Embryonic facial prominence (tissue), 1 donor: ENCODE measurements at regions not wholly inside any gene's neighbourhood (a gene's known extent, or its start where the extent isn't known, plus 50 kb on each side); places are given as distances from the start of the nearest gene placed in this dataset.
"Not testable (repeated sequence)": the region's sequence is repeated elsewhere in the genome, so short reads cannot be mapped to it uniquely, and the experiment has no call there.

ENCODE experiments used
- DNase-seq: peaks from one replicate; pipeline ENCODE4 v3.0.0-alpha.2; 2016; ENCODE audit errors: extremely low spot score

GRCh38 chr9:761793-762560, 79.5 kb upstream of the DMRT1 start:
- DNase-seq: no peak

GRCh38 chr9:763692-764091, 77.8 kb upstream of the DMRT1 start:
- DNase-seq: no peak

DNA sequence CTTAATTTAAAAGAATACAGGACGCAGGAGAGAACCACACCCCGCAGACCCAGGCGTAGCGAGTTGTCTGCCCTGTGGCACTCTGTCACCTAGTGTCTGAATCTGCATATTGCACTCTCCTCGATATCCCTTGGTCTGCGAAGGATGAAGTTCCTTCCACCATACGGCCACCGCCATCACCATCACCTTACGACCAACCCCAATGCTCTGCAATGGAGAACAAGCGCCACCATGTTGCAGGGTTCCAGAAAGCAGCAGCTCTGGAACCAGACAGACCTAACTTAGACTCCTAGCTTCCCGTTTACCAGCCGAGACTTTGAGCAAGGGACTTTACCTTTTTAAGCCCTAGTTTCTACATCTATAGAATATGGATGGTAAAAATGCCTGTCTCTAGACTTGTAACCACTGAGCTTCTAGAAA, 77.4 kb upstream of the DMRT1 start:
- no peak for DNase-seq

- no peak for DNase-seq
Measured at GRCh38 chr9:764986-765385, 76.5 kb upstream of the DMRT1 start.

DNA sequence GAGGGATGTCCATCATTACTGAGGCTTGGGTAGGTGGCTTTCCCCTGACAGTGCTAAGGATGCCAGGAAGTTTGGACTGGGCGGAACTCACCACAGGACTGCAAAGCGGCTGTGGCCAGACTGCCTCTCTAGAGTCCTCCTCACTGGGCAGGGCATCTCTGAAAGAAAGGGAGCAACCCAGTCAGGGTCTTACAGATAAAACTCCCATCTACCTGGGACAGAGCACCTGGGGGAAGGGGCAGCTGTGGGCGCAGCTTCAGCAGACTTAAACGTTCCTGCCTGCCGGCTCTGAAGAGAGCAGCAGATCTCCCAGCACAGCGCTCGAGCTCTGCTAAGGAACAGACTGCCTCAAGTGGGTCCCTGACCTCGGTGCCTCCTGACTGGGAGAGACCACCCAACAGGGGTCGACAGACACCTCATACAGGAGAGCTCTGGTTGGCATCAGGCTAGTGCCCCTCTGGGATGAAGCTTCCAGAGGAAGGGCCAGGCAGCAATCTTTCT, 74.4 kb upstream of the DMRT1 start:
- not testable (repeated sequence) for DNase-seq

GRCh38 chr9:776086-776485, 65.4 kb upstream of the DMRT1 start:
- no peak for DNase-seq

GRCh38 chr9:777978-778377, 63.5 kb upstream of the DMRT1 start:
- no peak for DNase-seq

DNA sequence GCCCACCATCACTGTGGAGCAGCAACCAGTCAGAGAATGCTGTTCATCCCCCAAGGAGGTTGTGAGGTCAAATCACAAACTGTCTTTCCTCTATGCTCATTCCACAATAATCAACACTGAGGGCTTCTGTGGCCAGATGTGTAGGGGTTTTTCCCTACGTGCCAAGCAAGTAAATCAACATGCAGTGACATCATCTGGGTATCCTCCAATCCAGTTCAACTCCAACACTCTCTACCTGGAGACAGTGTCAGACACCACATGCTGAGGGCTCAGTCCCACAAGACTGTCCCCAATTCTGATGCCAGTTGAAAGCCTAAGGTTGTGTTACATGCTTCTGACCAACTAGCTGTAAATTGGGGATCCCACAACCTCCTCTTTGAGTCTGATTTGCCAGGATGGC, 57.3 kb upstream of the DMRT1 start:
- no peak for DNase-seq

DNA sequence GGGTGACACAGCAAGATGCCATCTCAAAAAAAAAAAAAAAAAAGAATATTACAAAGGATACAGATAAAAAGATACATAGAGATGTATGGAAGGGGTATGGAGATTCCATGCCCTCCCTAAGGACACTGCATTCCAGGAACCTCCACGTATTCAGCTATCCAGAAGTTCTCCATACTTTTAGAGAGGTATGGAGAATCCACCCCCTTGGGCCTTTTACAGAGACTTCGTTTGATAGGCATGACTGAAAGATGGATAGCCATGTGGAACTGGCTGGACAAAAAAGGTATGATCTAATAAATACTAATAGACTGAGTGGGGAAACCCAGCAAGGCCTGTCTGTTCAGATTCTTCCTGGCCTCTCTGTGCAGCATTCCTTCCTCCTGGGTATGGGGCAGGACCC, 56.6 kb upstream of the DMRT1 start:
- no peak for DNase-seq

DNA sequence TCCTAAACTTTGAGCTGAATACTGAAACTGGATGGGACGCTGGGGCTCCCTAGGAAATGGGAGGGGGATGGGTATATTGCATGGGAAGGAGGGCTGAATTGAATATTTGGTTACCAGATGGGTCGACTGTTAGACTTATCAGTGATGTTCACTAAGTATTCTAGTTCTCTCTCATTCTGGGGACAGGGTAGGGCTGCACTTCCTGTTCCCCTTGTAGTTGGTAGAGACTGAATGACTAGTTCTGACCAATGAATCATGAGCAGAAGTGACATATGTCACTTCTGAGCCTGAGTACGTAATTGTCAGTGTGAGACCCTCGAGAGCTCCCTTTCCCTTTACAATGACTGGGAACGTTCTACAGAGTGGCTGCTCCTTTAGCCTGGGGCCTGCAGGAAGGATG, 55.5 kb upstream of the DMRT1 start:
- DNase-seq: no peak

GRCh38 chr9:786405-786804, 55.1 kb upstream of the DMRT1 start:
- DNase-seq: no peak

GRCh38 chr9:788777-789176, 52.7 kb upstream of the DMRT1 start:
- DNase-seq: no peak
